Smooth muscle cell of the brain vasculature (primary cell): ENCODE measurements at regions not wholly inside any gene's neighbourhood (a gene's known extent, or its start where the extent isn't known, plus 50 kb on each side); places are given as distances from the start of the nearest gene placed in this dataset.
"Not testable (repeated sequence)": the region's sequence is repeated elsewhere in the genome, so short reads cannot be mapped to it uniquely, and the experiment has no call there.

Experiments
- DNase-seq: peaks from one replicate; pipeline ENCODE4 v3.0.0-alpha.2; 2012; ENCODE audit warnings: low read depth, low spot score

DNA sequence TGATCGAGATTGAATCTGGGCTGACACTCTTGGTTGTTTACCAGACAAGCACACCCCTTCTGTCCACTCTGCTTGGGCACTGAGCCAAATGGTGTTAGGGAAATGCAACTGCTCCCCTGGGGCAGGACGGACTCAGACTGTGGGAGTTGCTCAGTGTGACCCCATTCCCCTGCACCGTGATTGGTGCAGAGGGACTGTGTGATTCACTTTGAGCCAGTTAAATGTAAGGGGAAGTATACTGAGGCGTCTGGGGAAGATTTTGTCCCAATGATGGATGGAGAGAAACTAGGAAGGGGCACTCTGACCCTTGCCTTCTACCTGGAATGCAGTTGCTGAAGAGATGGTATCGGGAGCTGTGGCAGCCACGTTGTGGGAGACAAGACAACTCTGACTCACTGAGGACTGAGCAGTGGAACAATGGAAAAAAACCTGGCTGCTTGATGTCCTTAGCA, 196.0 kb upstream of the ANKRD55 start:
- DNase-seq: no peak

DNA sequence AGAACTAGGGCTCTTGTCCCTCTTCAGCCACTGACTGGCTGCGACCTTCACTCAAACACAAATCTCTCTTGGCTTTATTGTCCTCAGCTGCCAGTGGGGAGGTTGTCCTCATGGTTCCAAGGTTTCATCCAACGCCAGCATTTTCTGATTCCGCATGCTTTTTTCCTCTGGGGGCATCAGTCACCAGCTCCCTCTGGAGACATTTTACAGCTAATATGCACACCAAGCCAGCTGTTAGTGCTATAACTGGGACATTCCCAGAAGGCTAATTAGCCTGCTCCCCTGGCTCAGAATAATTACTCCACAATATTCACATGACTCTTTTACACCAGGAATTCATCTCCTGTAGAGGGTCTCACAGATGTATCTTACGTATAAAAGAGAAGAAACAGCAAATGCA, 193.6 kb upstream of the ANKRD55 start:
- no peak for DNase-seq

DNA sequence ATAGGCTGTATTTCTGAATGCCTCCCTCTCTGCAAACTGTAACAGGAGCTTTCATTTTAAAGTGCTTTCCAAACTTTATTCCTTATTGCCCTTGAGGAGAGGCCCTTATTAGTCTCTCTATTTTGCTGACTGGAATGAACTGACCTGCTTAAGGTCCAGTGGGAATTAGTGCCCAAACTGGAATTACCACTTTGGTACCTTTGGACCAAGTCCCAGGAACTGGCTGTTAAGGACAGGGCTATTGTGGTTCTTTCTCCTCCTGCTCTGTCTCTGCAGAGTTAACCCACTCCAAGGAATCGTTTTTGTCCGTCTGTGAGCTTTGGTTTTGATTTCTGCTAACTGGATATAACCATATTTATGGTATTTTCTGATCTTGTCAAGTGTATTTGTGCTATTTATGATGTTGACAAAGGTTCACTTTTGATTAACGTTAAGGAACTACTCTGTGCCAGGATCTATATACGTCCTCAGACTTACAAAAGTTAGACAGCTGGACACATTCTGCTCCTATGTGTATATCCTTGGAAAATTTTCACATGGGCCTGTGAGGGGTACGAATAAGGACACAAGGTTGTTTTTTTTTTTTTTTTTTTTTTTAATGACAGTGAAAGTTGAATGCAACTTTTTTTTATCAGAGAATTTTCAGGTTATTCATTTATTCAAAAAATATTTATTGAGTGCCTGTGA, 189.1 kb upstream of the ANKRD55 start:
- no peak for DNase-seq

GRCh38 chr5:56421246-56422075, 188.3 kb upstream of the ANKRD55 start:
- DNase-seq: no peak

- DNase-seq: no peak
These were observed 187.2 kb upstream of the ANKRD55 start for GRCh38 chr5:56420323-56420722.

DNA sequence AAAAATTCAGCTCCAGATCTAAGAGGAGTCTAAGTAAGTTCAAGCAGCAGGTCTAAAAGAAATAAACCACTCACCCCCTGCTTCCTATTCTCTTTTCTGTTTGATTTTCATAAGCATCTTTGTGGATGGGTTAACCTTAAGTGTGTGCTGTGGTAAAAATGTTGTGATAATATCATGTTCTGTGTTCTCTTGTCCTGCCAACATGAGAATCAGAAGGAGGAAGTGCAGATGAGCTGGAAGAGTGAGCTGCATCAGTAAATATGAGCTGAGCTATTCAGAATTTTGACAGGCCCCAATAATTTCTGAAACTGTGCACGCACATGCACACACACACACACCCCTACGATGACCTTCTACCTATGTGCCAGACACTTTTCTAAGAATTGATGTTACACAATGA, 186.5 kb upstream of the ANKRD55 start:
- DNase-seq: no peak

DNA sequence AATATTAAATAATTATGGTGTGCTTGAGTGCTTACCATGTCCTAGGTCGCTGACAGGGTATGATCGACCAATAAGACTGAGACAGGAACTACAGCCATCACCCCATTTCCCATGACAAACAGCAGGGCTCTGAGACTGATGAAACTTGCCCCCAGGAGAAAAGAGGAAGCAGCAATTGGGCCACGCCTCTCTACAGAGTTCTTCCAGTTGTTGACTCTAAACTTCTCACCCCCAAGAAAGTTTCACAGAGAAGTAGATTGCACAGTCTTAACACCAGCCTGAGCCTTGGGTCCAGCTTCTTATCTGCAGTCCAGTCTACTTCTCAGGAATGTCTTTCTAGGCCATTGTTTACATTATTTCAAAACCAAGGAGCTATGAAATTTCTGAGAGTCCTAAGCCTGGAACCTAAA, 182.2 kb upstream of the ANKRD55 start:
- no peak for DNase-seq

- no peak for DNase-seq
These were observed 180.9 kb upstream of the ANKRD55 start for GRCh38 chr5:56414066-56414465.

DNA sequence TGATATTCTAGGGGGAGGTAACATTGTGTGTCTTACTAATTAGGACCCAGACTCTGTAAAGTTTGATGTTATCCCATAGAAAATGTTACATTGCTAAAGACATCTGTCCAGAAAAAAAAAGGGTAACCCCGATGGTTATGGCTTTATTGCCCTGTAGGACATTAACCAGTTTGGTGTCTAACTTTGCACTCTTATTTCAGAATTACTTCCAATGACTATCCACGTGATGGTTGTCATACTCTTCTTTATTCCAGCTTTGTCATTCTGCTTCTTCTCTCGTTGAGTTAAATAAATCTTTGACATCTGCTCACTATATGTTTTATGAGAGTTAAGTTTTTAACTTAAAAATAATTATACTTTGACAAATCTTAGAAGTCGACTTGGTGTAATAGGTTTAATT, 180.4 kb upstream of the ANKRD55 start:
- DNase-seq: no peak

- DNase-seq: no peak
These were observed 179.7 kb upstream of the ANKRD55 start for GRCh38 chr5:56412601-56413379.

DNA sequence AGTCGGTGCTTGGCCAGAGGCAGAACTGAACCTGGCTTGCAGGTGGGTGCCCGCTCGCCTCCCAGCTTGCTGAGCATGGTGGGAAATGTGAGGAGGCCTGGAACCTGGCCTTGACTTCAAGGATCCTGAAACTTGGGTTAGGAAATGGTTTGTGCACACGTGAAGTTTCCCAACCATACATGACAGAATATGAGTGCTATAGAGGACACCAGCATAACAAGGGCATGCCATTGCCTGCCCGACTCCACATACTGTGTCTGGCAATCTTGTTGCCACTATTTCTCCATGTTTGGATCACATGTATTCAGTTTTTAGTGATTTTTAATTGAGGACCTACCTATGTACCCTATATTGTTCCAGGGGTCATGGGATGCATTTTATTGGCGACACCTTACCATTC, 177.6 kb upstream of the ANKRD55 start:
- DNase-seq: no peak

- DNase-seq: no peak
These were observed 176.4 kb upstream of the ANKRD55 start for GRCh38 chr5:56409331-56410190.

GRCh38 chr5:56406838-56407237, 173.7 kb upstream of the ANKRD55 start:
- no peak for DNase-seq

DNA sequence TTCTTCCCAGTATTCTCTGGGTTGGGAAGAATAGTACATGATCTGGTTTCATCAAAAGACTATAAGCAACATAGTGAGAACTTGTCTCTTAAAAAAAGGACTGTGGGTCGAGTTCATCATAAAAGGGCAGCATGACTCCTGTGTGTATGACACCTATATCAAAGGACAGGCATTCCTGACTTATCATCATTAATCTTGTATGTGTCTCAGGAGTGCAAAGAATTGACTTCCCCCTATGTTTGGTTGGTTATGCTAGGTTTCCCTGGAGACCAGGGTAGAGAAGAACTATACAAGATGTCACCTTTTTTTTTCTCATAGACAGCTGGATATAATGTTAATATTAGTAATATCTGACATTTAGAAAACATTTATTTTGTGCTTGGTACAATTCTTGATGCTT, 173.1 kb upstream of the ANKRD55 start:
- no peak for DNase-seq

GRCh38 chr5:56405116-56405908, 172.2 kb upstream of the ANKRD55 start:
- DNase-seq: no peak

DNA sequence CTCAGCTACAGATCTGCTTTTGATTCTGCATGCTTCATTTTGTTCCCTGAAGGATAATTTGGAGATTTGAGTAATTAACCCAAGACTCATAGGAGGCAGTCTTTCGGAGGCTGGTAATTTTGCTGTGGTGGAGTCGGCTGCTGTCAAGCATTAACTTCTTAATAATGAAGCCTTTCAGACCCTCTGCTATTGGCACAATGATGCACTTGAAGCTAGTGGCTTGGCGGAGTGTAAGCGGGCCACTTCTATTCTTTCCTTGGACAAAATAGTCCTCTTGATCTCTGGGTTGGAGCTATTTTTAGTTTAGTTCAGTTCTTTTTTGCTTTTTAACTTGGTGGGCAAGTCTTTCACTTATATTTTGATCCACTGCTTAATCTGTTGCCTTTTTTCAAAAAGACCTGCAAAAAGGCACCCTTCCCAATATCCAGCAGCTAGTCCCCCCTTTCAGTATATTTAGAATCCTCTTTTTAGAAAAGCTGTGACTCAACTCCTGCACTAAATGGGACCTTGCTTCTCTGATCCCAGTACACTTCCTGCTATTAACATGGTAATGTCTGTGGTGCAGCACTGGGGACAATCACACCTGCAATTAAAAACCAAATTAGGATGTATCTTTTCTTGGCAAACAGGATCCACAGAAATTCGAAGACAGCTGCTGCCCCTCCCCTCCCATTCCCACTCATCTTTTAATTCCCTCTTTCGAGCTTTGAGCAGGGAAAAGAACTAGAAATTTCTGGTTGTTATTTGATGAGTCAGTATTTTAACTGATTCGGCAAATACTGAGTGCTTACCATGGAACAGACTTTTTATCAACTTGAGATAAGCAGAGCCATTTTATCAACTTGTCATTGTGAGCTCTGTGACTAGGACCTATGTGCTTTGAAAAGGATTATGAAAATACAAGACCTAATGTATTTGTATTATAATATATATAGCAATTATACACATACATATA, 169.4 kb upstream of the ANKRD55 start:
- DNase-seq: no peak

DNA sequence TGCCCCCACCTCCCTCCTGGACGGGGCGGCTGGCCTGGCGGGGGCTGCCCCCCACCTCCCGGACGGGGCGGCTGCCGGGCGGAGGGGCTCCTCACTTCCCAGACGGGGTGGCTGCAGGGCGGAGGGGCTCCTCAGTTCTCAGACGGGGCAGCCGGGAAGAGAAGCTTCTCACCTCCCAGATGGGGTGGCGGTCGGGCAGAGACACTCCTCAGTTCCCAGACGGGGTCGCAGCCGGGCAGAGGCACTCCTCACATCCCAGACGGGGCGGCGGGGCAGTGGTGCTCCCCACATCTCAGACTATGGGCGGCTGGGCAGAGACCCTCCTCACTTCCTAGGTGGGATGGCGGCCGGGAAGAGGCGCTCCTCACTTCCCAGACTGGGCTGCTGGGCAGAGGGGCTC, 164.7 kb upstream of the ANKRD55 start:
- DNase-seq: not testable (repeated sequence)

DNA sequence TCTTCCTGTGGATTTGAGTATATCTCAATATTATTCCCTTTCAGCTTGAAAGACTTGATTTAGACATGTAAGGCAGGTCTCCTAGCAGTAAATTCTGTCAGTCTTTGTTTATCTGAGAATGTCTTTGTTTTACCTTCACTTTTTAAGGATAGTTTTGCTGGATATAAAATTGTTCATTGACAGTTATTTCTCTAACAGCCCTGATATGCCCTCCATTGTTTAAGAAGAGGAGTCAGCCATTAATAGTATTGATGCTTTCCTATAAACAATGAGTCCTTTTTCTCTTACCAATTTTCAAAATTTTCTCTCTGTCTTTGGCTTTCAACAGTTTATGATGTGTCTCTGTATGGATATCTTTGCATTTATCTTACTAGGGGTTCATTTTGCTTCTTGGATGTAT, 163.5 kb upstream of the ANKRD55 start:
- no peak for DNase-seq

DNA sequence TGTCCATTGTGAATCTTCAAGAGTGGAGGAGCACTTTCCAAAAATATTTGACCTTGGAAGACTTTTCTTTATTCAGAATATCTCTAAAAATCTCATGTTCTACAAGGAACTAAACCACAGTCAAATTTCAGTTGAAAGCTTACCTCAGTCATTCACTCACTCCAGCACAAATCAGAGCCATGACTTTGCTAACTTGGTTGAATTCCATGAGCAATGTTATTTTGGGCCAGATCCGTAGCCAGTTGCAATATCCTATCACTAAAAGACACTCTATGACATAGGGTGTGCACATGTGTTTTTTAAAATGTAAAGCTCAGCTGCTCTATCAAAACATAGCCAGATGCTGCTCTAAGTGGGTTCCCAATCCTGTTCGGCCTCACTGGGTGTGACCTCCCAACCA, 156.1 kb upstream of the ANKRD55 start:
- no peak for DNase-seq
